Liver (tissue), 8 donors: ENCODE measurements at regions not wholly inside any gene's neighbourhood (a gene's known extent, or its start where the extent isn't known, plus 50 kb on each side); places are given as distances from the start of the nearest gene placed in this dataset.

ENCODE experiments used
- DNase-seq: peaks from one replicate; pipeline ENCODE4 v3.0.0-alpha.2; 2017; ENCODE audit warnings: low spot score
- H3K27ac ChIP-seq, 2 donors: one replicate each; pipeline ENCODE4 v1.7.0; 2013; ENCODE audit warnings: inconsistent platforms in 2 of 2, low read length in 2 of 2, control low read depth in 1 of 2, low read depth in 1 of 2, mild to moderate bottlenecking in 1 of 2
- H3K27me3 ChIP-seq, 4 donors: one replicate each; pipeline versions ENCODE4 v1.6.1 to v1.7.0; 2013; ENCODE audit warnings: low read length in 3 of 4, inconsistent platforms in 1 of 4, mild to moderate bottlenecking in 1 of 4, moderate library complexity in 1 of 4; ENCODE audit not compliant: control insufficient read depth in 4 of 4, insufficient read depth in 4 of 4
- H3K36me3 ChIP-seq, 4 donors: one replicate each; pipeline versions ENCODE4 v1.6.1 to v1.7.0; 2013; ENCODE audit warnings: low read length in 3 of 4, mild to moderate bottlenecking in 3 of 4, low read depth in 1 of 4, moderate library complexity in 1 of 4; ENCODE audit not compliant: control insufficient read depth in 4 of 4, insufficient read depth in 3 of 4
- H3K4me1 ChIP-seq, 4 donors: one replicate each; pipeline versions ENCODE4 v1.6.1 to v1.7.0; 2013; ENCODE audit warnings: low read length in 3 of 4, mild to moderate bottlenecking in 3 of 4, moderate library complexity in 1 of 4; ENCODE audit not compliant: control insufficient read depth in 4 of 4, insufficient read depth in 4 of 4
- H3K4me3 ChIP-seq, 3 donors: one replicate each; pipeline versions ENCODE4 v1.6.1 to v1.7.0; 2013; ENCODE audit warnings: low read length in 3 of 3, control low read depth in 1 of 3, low read depth in 1 of 3, mild to moderate bottlenecking in 1 of 3
- H3K9ac ChIP-seq, 2 donors: one replicate each; pipeline ENCODE4 v1.7.0; 2013; ENCODE audit warnings: low read length in 2 of 2, mild to moderate bottlenecking in 2 of 2, moderate library complexity in 2 of 2, control low read depth in 1 of 2, low read depth in 1 of 2
- H3K9me3 ChIP-seq, 4 donors: one replicate each; pipeline versions ENCODE4 v1.6.1 to v1.7.0; 2013; ENCODE audit warnings: low read length in 3 of 4; ENCODE audit not compliant: control insufficient read depth in 4 of 4
- EGR1 ChIP-seq, 2 donors: IDR thresholded peaks; 2 replicates each; pipeline ENCODE4 v1.6.1; 2016 to 2018; ENCODE audit warnings: antibody characterized with exemption in 2 of 2, low read depth in 2 of 2
- FOXA1 ChIP-seq: IDR thresholded peaks from 2 replicates; pipeline ENCODE4 v1.6.1; 2016; ENCODE audit warnings: antibody characterized with exemption
- FOXA2 ChIP-seq: IDR thresholded peaks from 2 replicates; pipeline ENCODE4 v1.6.1; 2016; ENCODE audit warnings: antibody characterized with exemption
- HNF4A ChIP-seq, 2 donors: conservative IDR thresholded peaks; 2 replicates each; pipeline ENCODE4 v1.6.1; 2016; ENCODE audit warnings: antibody characterized with exemption in 2 of 2, mild to moderate bottlenecking in 2 of 2
- HNF4G ChIP-seq: IDR thresholded peaks from 2 replicates; pipeline ENCODE4 v1.6.1; 2016; ENCODE audit warnings: antibody characterized with exemption
- JUND ChIP-seq, 2 donors: IDR thresholded peaks; 2 replicates each; pipeline ENCODE4 v1.6.1; 2016; ENCODE audit warnings: antibody characterized with exemption in 2 of 2
- NR2F2 ChIP-seq: IDR thresholded peaks from 2 replicates; pipeline ENCODE4 v1.6.1; 2016; ENCODE audit warnings: antibody characterized with exemption
- RAD21 ChIP-seq, 2 donors: IDR thresholded peaks; 2 replicates each; pipeline ENCODE4 v1.6.1; 2016; ENCODE audit warnings: antibody characterized with exemption in 2 of 2, mild to moderate bottlenecking in 2 of 2
- RXRA ChIP-seq, 2 donors: IDR thresholded peaks; 2 replicates each; pipeline ENCODE4 v1.6.1; 2017 to 2018; ENCODE audit warnings: antibody characterized with exemption in 2 of 2, mild to moderate bottlenecking in 1 of 2
- YY1 ChIP-seq: IDR thresholded peaks from 2 replicates; pipeline ENCODE4 v1.6.1; 2016; ENCODE audit warnings: antibody characterized with exemption, mild to moderate bottlenecking
- WGBS: extraction: QIAGEN DNeasy Blood & Tissue Kit; methylation state at CpG from one replicate; pipeline ENCODE4 v1.1.7; 2013; 5-methylcytosine and 5-hydroxymethylcytosine counted together
- TF ChIP-seq, protein P1 (sequence below): fragments of 150-350 bp; IDR thresholded peaks from 2 replicates; pipeline ENCODE4 v1.5.1; 2017; ENCODE audit warnings: improper control_type of control experiment, low read depth, low read length; ENCODE audit not compliant: missing input control
- TF ChIP-seq, protein P2 (sequence below): IDR thresholded peaks from 2 replicates; pipeline ENCODE4 v1.6.1; 2016; ENCODE audit warnings: antibody characterized with exemption
- TF ChIP-seq, protein P3 (sequence below): IDR thresholded peaks from 2 replicates; pipeline ENCODE4 v1.6.1; 2016; ENCODE audit warnings: antibody characterized with exemption, mild to moderate bottlenecking
- donor health status: healthy.
- donor health status: healthy.
- donor health status: healthy.
- donor health status: healthy.
- donor health status: healthy.

DNA sequence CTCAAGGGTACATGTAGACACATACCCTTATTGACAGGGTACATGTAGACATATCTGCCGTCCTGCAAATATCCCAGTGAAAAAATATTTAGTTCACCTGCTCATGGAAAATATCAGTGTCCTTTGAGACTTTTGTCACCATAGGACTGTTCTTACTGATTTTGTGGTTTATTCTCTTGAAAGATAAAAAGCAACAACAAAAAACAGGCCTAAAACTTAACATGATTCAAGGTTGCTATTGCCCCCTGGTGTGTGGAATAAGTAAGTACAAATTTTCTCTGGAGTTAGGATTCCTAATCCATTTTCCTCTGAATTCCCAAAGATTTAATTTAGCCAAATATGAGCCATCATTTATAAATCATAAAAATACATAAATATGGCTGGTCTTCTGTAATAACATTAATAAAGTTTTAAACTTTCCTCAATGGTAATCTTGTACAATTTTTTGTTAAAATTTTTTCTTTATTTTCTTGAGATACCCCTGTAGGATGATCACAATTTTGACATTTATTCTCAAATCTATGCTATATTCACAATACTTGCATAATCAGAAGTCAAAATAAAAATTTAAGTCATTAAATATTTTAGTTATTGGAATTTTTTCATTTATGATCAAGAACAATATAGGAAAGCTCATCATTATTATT is 741.4 kb upstream of the POT1 start:
- no peak for DNase-seq
- no peak overlapping the region for H3K9ac ChIP-seq
- WGBS = 92% methylated on average over 1 of the region's 1 CpG
- no peak overlapping the region for H3K4me3 ChIP-seq
- H3K36me3 ChIP-seq = no peaks in the 10 kb centered on the region
- TF ChIP-seq, protein P1, sequence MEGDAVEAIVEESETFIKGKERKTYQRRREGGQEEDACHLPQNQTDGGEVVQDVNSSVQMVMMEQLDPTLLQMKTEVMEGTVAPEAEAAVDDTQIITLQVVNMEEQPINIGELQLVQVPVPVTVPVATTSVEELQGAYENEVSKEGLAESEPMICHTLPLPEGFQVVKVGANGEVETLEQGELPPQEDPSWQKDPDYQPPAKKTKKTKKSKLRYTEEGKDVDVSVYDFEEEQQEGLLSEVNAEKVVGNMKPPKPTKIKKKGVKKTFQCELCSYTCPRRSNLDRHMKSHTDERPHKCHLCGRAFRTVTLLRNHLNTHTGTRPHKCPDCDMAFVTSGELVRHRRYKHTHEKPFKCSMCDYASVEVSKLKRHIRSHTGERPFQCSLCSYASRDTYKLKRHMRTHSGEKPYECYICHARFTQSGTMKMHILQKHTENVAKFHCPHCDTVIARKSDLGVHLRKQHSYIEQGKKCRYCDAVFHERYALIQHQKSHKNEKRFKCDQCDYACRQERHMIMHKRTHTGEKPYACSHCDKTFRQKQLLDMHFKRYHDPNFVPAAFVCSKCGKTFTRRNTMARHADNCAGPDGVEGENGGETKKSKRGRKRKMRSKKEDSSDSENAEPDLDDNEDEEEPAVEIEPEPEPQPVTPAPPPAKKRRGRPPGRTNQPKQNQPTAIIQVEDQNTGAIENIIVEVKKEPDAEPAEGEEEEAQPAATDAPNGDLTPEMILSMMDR = peak; percentile 46
- no peak for TF ChIP-seq JUND (IDR thresholded peaks at IDR 0.05)
- peak; percentile 62 to 72 for TF ChIP-seq RAD21 (IDR thresholded peaks at IDR 0.05)
- no peaks in the 10 kb centered on the region for H3K9me3 ChIP-seq
- peaks cover 0 to 2% (median 0%) of the 10 kb centered on the region in 4 donors for H3K27me3 ChIP-seq
- no peak overlapping the region for H3K27ac ChIP-seq
- no peaks in the 10 kb centered on the region for H3K4me1 ChIP-seq

DNA sequence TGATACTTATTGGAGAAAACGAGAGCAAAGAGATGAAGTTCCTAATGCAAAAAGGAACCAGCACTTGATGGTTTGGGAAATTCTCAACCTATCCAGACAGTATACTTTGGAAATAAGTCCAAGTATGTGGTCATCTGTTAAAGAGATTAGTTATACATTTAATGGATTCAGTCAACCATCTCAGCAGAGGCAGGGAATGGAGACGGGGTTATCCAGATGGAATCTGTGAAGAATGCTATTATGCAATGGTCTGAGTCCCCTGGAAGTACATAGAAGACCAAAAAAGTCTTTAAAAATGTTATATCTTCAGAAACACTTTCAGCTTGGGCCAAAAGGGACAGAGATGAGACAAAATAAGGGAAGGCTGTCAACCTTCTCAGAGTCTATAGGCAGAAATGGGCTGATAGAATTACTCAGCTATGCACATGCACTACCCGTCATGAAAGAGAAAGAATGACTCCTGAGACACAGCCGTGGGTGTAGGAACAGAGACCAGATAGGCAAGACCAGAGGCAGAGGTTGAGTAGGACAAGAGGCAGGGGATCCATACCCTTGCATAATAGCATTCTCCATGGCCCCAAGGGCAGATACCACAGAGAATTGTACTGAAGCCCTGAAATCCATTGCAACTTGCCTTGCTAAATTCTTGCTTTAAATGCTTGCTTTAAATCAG is 738.8 kb upstream of the POT1 start:
- H3K9me3 ChIP-seq = no peaks in the 10 kb centered on the region
- 73% methylated on average over 4 of the region's 4 CpGs for WGBS
- no peak overlapping the region for H3K4me3 ChIP-seq
- H3K36me3 ChIP-seq = no peaks in the 10 kb centered on the region
- H3K4me1 ChIP-seq = peaks cover 0 to 3% (median 0%) of the 10 kb centered on the region in 4 donors
- TF ChIP-seq YY1 (no peak), JUND (IDR thresholded peaks at IDR 0.05) (no peak), EGR1 (IDR thresholded peaks at IDR 0.05; ENCODE audit: low read depth in 2 of 2) (no peak), HNF4A (conservative IDR thresholded peaks at IDR 0.05) (no peak), FOXA2 (no peak), HNF4G (no peak), FOXA1 (no peak), RXRA (IDR thresholded peaks at IDR 0.05) (no peak), NR2F2 (no peak)
- TF ChIP-seq, protein P1 = no peak
- TF ChIP-seq, protein P2, sequence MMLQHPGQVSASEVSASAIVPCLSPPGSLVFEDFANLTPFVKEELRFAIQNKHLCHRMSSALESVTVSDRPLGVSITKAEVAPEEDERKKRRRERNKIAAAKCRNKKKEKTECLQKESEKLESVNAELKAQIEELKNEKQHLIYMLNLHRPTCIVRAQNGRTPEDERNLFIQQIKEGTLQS = no peak
- TF ChIP-seq, protein P3, sequence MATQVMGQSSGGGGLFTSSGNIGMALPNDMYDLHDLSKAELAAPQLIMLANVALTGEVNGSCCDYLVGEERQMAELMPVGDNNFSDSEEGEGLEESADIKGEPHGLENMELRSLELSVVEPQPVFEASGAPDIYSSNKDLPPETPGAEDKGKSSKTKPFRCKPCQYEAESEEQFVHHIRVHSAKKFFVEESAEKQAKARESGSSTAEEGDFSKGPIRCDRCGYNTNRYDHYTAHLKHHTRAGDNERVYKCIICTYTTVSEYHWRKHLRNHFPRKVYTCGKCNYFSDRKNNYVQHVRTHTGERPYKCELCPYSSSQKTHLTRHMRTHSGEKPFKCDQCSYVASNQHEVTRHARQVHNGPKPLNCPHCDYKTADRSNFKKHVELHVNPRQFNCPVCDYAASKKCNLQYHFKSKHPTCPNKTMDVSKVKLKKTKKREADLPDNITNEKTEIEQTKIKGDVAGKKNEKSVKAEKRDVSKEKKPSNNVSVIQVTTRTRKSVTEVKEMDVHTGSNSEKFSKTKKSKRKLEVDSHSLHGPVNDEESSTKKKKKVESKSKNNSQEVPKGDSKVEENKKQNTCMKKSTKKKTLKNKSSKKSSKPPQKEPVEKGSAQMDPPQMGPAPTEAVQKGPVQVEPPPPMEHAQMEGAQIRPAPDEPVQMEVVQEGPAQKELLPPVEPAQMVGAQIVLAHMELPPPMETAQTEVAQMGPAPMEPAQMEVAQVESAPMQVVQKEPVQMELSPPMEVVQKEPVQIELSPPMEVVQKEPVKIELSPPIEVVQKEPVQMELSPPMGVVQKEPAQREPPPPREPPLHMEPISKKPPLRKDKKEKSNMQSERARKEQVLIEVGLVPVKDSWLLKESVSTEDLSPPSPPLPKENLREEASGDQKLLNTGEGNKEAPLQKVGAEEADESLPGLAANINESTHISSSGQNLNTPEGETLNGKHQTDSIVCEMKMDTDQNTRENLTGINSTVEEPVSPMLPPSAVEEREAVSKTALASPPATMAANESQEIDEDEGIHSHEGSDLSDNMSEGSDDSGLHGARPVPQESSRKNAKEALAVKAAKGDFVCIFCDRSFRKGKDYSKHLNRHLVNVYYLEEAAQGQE = no peak
- no peak for DNase-seq
- H3K27ac ChIP-seq = no peak overlapping the region
- peaks cover 0 to 2% (median 0%) of the 10 kb centered on the region in 4 donors for H3K27me3 ChIP-seq
- no peak overlapping the region for H3K9ac ChIP-seq
